HepG2 (cell line): ENCODE measurements at regions not wholly inside any gene's neighbourhood (a gene's known extent, or its start where the extent isn't known, plus 50 kb on each side); places are given as distances from the start of the nearest gene placed in this dataset.

Experiments used
- ATAC-seq: fragments of 200-7000 bp; cut with Tn5 transposase; 3 replicates; pipeline ENCODE4 v1.9.1; 2020; ENCODE audit warnings: mild to moderate bottlenecking, moderate library complexity
- BruUV-seq: library from RNA; stranded (reverse); fragments of 400-500 nt; replicated peaks from 2 replicates; lab custom pipeline; 2021; lab: Mats Ljungman, UMichigan
- CTCF ChIA-PET: fragments of 300-600 bp; formaldehyde crosslinking; extraction: SDS; loops from one replicate; lab custom pipeline; 2021; ENCODE audit warnings: low total read pairs, inconsistent platforms, low intra/inter-chr PET ratio; lab: Yijun Ruan, JAX
- POLR2A ChIA-PET: fragments of 350-600 bp; sonication (Branson Sonifier 250); formaldehyde crosslinking; loops from one replicate; lab custom pipeline; 2020; ENCODE audit warnings: antibody characterized with exemption, inconsistent platforms; lab: Yijun Ruan, JAX
- DNase-seq: peaks from one replicate; pipeline ENCODE4 v3.0.0-alpha.2; 2015; ENCODE audit warnings: low spot score
- FAIRE-seq: peaks from 3 replicates; lab custom pipeline; 2011; peaks lifted over from hg19 to GRCh38; lab: Jason Lieb, UNC
- H2AFZ ChIP-seq: one replicate; pipeline ENCODE4 v1.6.1; 2011; ENCODE audit warnings: low read length, inconsistent platforms
- H3K27ac ChIP-seq: fragments of 300-600 bp; 3 replicates; pipeline ENCODE4 v1.8.0; 2011; ENCODE audit warnings: mixed run types, mild to moderate bottlenecking, mixed read lengths, low read length, inconsistent platforms; ENCODE audit not compliant: insufficient read depth; ENCODE audit errors: extremely low read length
- H3K27me3 ChIP-seq, 2 experiments: fragments of 200-600 bp in 1 of 2; 2 replicates in 1 of 2; 3 replicates in 1 of 2; pipeline versions ENCODE4 v1.6.0 to v1.8.0; 2011; ENCODE audit warnings: low read length in 2 of 2, mild to moderate bottlenecking in 2 of 2, moderate library complexity in 2 of 2, inconsistent platforms in 1 of 2; ENCODE audit not compliant: insufficient read depth in 2 of 2, control insufficient read depth in 1 of 2
- H3K36me3 ChIP-seq, 2 experiments: fragments of 200-600 bp in 1 of 2; replicated peaks in 1 of 2; 2 replicates in 1 of 2; 3 replicates in 1 of 2; pipeline versions ENCODE4 v1.5.1 to v1.8.0; 2011; ENCODE audit warnings: low read length in 2 of 2, inconsistent platforms in 1 of 2; ENCODE audit not compliant: insufficient read depth in 2 of 2, control insufficient read depth in 1 of 2
- H3K4me1 ChIP-seq: 2 replicates; pipeline ENCODE4 v1.5.1; 2012; ENCODE audit warnings: low read length, inconsistent platforms; ENCODE audit not compliant: insufficient read depth
- H3K4me2 ChIP-seq: 2 replicates; pipeline ENCODE4 v1.6.0; 2011; ENCODE audit warnings: low read depth, low read length, inconsistent platforms
- H3K4me3 ChIP-seq, 3 experiments: fragments of 200-600 bp in 1 of 3; sonication (generic), shearing (Covaris generic) in 1 of 3; replicated peaks in 1 of 3; 2 replicates each; pipeline ENCODE4 v1.5.1; 2011 to 2016; ENCODE audit warnings: low read length in 3 of 3, inconsistent platforms in 2 of 3, low read depth in 2 of 3, mild to moderate bottlenecking in 2 of 3, control low read depth in 1 of 3, mixed read lengths in 1 of 3; ENCODE audit not compliant: insufficient read depth in 1 of 3
- H3K79me2 ChIP-seq: one replicate; pipeline ENCODE4 v1.6.1; 2011; ENCODE audit warnings: low read length, inconsistent platforms; ENCODE audit not compliant: insufficient read depth
- H3K9ac ChIP-seq: 2 replicates; pipeline ENCODE4 v1.6.0; 2011; ENCODE audit warnings: mild to moderate bottlenecking, low read depth, low read length, inconsistent platforms; ENCODE audit not compliant: insufficient read depth
- H3K9me3 ChIP-seq: 2 replicates; pipeline ENCODE4 v1.5.1; 2012; ENCODE audit warnings: mild to moderate bottlenecking, low read length
- H4K20me1 ChIP-seq: 2 replicates; pipeline ENCODE4 v1.6.0; 2011; ENCODE audit warnings: inconsistent platforms, mild to moderate bottlenecking, low read length, moderate library complexity; ENCODE audit not compliant: insufficient read depth
- GMEB1 ChIP-seq: sonication (generic); formaldehyde crosslinking; IDR thresholded peaks from 2 replicates; pipeline ENCODE4 v1.5.1; 2020; ENCODE audit warnings: missing genetic modification reagents, mild to moderate bottlenecking, borderline replicate concordance
- KIAA2018 ChIP-seq: sonication (generic); formaldehyde crosslinking; IDR thresholded peaks from 2 replicates; pipeline ENCODE4 v1.5.0; 2020; ENCODE audit warnings: mild to moderate bottlenecking, missing genetic modification reagents, borderline replicate concordance
- MAFF ChIP-seq: IDR thresholded peaks from 2 replicates; pipeline ENCODE4 v1.6.1; 2011; ENCODE audit warnings: low read depth, low read length, improper control_type of control experiment
- MAFK ChIP-seq, 2 experiments: IDR thresholded peaks in 1 of 2; conservative IDR thresholded peaks in 1 of 2; 2 replicates each; pipeline ENCODE4 v1.6.1; 2011; ENCODE audit warnings: improper control_type of control experiment in 2 of 2, low read length in 2 of 2
- NFE2L2 ChIP-seq: fragments of 150-350 bp; IDR thresholded peaks from 2 replicates; pipeline ENCODE4 v1.6.1; 2014; ENCODE audit warnings: low read length
- RFXAP ChIP-seq: sonication (generic); formaldehyde crosslinking; IDR thresholded peaks from 2 replicates; pipeline ENCODE4 v1.4.0; 2020; ENCODE audit warnings: missing genetic modification reagents, borderline replicate concordance
- ZNF878 ChIP-seq: sonication (generic); formaldehyde crosslinking; IDR thresholded peaks from 2 replicates; pipeline ENCODE4 v1.8.1; 2023; ENCODE audit warnings: mild to moderate bottlenecking, missing genetic modification reagents, moderate library complexity
- WGBS: methylation state at CpG from one replicate; pipeline ENCODE4 v1.1.6; 2017; ENCODE audit warnings: low lambda C conversion rate; 5-methylcytosine and 5-hydroxymethylcytosine counted together
- in situ Hi-C: cut with HindIII; loops from 2 replicates; pipeline ENCODE4 v1.10.0; 2017; ENCODE audit warnings: low pct_unique_long_range_greater_than_20kb; ENCODE audit not compliant: extremely low pct_ligation_motif_present
- intact Hi-C: fragments of 100-400 bp; cut with micrococcal nuclease; formaldehyde crosslinking; loops from one replicate; pipeline ENCODE4 v1.10.0; 2022; ENCODE audit not compliant: unreplicated experiment

- H3K4me2 ChIP-seq = no peak overlapping the region
- intact Hi-C loops = no loop called here
- no peak overlapping the region for H2AFZ ChIP-seq
- H3K27me3 ChIP-seq = peaks cover 2 to 40% of the 10 kb centered on the region in 2 experiments; a peak in 4 of 5 replicates
- FAIRE-seq (no peak), DNase-seq (no peak), ATAC-seq (no peak)
- no TSS peak for BruUV-seq
- H4K20me1 ChIP-seq = no peaks in the 10 kb centered on the region
- no peak overlapping the region for H3K4me3 ChIP-seq
- 31% methylated on average over 7 of the region's 7 CpGs for WGBS
- ChIA-PET POLR2A (no interaction called here), CTCF (no interaction called here)
- H3K9ac ChIP-seq = no peak overlapping the region
- no peaks in the 10 kb centered on the region for H3K4me1 ChIP-seq
- H3K27ac ChIP-seq = no peak overlapping the region
- in situ Hi-C loops = no loop called here
- H3K9me3 ChIP-seq = no peaks in the 10 kb centered on the region
- H3K36me3 ChIP-seq = no peaks in the 10 kb centered on the region
- no peaks in the 10 kb centered on the region for H3K79me2 ChIP-seq
- TF ChIP-seq MAFK (conservative IDR thresholded peaks at IDR 0.05 in 1 of 2, IDR thresholded peaks at IDR 0.05 in 1 of 2; ENCODE audit: low read length in 2 of 2) (peak; percentile 72 to 87), ZNF878 (no peak), MAFF (peak; percentile 74), KIAA2018 (no peak), GMEB1 (CRISPR knock-in tag) (no peak), NFE2L2 (peak; percentile 44; the same call in 1 of the 2 replicates), RFXAP (CRISPR knock-in tag) (no peak)
- TF ChIP-seq, all 625 proteins: peak for 3
Measured at GRCh38 chr3:43999728-44000319, 241.9 kb upstream of the TOPAZ1 start.
